Esophagus muscularis mucosa (tissue), 3 donors: ENCODE measurements at regions not wholly inside any gene's neighbourhood (a gene's known extent, or its start where the extent isn't known, plus 50 kb on each side); places are given as distances from the start of the nearest gene placed in this dataset.

Experiments used
- POLR2A ChIP-seq: fragments of 450-650 bp; IDR thresholded peaks from one replicate; pipeline ENCODE4 v1.6.1; 2017; ENCODE audit warnings: antibody characterized with exemption, moderate library complexity, mild to moderate bottlenecking, low read depth
- TF ChIP-seq, protein P1 (sequence below), 3 experiments: fragments of 200-600 bp in 2 of 3; fragments of 450-650 bp in 1 of 3; sonication (generic) in 2 of 3; IDR thresholded peaks; one replicate each; pipeline ENCODE4 v1.5.1; 2017 to 2019; ENCODE audit warnings: antibody characterized with exemption in 3 of 3, mild to moderate bottlenecking in 2 of 3, moderate library complexity in 1 of 3

DNA sequence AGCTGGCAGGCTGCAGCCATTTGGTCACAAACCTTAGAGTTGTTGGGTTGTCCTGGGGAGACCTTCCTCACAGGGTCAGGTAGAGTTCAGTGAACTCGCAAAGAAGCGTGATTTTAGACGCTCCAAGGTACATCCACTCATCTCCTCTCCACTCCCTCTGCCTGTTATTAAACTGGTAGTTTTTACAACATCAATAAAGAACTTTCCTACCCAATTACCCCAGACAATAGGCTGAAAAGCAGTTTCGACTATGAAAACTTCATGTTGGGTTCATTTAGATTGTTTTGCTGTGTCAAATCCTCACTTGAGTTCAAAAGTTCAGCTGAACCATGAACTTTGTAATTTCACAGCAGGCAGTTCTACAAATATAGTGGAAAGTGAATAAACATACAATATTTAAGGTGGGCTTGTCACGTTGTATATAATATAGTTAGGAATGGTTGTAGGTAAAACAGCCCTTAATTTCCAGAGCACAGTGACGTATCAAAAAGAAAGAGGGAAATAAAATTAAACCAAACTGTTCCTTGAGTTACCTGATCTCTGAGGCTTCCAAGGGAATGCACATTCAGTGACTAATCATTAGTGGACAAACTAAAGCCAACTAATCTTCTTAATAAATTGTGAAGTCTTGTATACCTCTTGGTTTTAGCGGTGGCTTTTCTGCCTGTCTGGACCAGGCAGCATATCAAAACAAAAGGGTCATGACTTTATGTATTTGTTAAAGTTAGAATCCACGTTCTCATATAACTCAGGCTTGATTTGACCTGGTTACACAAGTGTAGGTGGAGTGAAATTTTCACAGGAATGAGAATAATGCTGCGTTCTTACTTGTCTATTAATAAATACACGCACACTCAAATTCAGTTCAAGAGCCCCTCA, 100.5 kb downstream of the CYP26A1 start:
- TF ChIP-seq, protein P1, sequence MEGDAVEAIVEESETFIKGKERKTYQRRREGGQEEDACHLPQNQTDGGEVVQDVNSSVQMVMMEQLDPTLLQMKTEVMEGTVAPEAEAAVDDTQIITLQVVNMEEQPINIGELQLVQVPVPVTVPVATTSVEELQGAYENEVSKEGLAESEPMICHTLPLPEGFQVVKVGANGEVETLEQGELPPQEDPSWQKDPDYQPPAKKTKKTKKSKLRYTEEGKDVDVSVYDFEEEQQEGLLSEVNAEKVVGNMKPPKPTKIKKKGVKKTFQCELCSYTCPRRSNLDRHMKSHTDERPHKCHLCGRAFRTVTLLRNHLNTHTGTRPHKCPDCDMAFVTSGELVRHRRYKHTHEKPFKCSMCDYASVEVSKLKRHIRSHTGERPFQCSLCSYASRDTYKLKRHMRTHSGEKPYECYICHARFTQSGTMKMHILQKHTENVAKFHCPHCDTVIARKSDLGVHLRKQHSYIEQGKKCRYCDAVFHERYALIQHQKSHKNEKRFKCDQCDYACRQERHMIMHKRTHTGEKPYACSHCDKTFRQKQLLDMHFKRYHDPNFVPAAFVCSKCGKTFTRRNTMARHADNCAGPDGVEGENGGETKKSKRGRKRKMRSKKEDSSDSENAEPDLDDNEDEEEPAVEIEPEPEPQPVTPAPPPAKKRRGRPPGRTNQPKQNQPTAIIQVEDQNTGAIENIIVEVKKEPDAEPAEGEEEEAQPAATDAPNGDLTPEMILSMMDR (IDR thresholded peaks at IDR 0.05) = no peak
- no peak for TF ChIP-seq POLR2A
